HG03039 (cell line): ENCODE measurements at regions not wholly inside any gene's neighbourhood (a gene's known extent, or its start where the extent isn't known, plus 50 kb on each side); places are given as distances from the start of the nearest gene placed in this dataset.

Source experiments
- ATAC-seq: cut with Tn5 transposase; IDR thresholded peaks from one replicate; pipeline ENCODE4 v1.9.1; 2021; ENCODE audit warnings: mild to moderate bottlenecking, moderate library complexity; ENCODE audit not compliant: unreplicated experiment

GRCh38 chr2:75787532-75788132, 76.9 kb upstream of the GCFC2 start:
- ATAC-seq: no peak

GRCh38 chr2:75775311-75775823, 64.7 kb upstream of the GCFC2 start:
- no peak for ATAC-seq

DNA sequence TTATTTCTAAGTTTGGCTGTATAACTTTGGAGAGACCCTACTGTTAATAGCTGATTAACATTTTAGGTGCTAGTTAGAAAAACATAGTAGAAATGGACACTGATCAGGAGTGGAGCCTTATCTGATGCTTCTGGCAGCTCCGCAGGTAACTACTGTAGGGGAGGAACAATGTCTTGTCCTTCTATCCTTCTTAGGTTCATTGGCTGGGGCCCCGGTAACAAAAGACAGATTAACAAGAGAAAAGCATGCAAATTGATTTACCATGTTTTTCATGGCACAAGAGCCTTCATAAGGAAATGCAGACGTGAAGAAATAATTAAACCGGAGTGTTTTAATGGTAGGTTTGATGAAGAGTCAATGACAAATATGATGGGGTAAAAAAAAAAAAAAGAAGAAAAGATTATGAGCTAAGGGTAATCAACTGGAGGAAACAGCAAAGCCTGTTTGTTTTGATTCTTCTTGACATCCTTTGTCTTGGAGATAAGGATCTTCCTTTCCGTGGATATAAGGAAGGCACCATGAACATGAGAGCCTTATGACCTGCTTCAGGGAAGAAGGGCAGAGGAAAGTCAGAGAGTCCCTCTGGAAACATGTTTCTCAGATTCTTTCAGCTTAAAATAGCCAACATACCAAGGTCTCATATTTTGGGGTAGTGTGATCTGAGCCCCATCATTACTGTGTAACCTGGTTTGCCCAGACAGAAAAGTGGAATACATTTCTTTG, 62.4 kb upstream of the GCFC2 start:
- no peak for ATAC-seq

- no peak for ATAC-seq
Measured at GRCh38 chr2:75765798-75766197, 55.1 kb upstream of the GCFC2 start.

- no peak for ATAC-seq
Measured at GRCh38 chr2:75764611-75765010, 53.9 kb upstream of the GCFC2 start.
